ENCODE measurements at regions not wholly inside any gene's neighbourhood (a gene's known extent, or its start where the extent isn't known, plus 50 kb on each side); places are given as distances from the start of the nearest gene placed in this dataset.

DNA sequence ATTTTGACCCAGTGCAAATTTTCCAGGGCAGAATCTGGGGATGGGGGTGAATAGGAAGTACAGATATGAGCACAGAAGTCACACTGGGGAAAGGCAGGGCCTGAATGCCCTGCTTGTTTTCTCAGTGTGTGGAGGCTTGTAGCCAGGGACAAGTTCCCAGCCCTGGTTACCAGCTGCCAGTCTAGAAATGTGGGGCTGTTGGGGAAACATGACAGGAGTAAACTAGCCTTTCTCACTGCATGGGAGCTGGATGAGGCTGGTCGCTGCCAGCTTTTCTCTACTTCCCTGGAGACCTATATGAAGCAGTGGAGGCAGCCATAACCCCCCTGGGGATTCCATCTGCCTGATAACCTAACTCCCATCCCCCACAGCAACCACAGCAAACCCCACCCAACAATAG is 2267.7 kb downstream of the PCDH9 start:
- TF ChIP-seq CTCF (IDR thresholded peaks at IDR 0.05; ENCODE audit: insufficient read depth, low read depth, low read length) = no peak
- TF ChIP-seq EZH2 (IDR thresholded peaks at IDR 0.05; ENCODE audit: insufficient read depth, low read length) = no peak

All from astrocyte (in vitro differentiated cells and primary cell).